Epidermal melanocyte (primary cell): ENCODE measurements at regions not wholly inside any gene's neighbourhood (a gene's known extent, or its start where the extent isn't known, plus 50 kb on each side); places are given as distances from the start of the nearest gene placed in this dataset.

Source experiments
- DNase-seq: peaks from one replicate; pipeline ENCODE4 v3.0.0; 2011; ENCODE audit warnings: low spot score; ENCODE audit not compliant: insufficient read length

DNA sequence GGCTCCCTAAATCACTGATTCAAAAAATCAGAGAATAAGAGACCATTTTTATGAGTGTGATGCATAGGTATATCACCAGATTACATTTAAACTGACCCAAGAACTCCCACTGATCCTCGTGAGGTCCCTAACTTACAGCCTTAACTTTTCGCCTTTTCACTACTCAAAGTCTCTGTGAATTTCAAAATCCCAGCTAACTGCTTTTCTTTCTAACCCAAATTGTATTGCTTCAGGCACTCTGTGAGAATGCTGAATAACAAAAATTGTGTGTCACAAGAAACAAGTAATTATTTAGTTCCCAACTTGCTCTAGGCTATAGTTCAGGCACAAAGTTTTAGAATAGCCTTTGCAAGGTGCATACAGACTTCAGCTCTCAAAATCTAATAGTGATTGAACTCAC is 368.6 kb downstream of the CHSY3 start:
- DNase-seq: no peak

GRCh38 chr5:130270786-130271185 is 366.5 kb downstream of the CHSY3 start:
- DNase-seq: no peak

DNA sequence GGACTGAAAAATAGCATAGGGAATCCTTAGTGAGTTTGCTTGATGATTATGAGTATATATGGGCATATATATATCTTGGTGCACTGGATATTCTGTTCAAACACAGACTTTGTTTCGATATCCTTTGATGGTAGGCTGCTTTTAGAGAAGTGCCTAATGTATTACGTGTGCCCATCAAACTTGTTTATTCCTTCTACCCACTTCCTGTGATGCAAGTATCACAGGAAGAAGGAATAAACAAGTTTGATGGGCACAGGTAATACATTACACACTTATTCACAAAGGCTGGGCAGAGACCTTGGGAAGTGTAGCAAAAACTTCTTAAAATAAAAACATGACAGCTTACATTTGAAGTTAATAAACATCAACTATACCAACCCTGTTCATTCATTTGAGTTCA is 364.2 kb downstream of the CHSY3 start:
- no peak for DNase-seq

GRCh38 chr5:130267926-130268325 is 363.7 kb downstream of the CHSY3 start:
- DNase-seq: no peak

- DNase-seq: no peak
These were observed 356.2 kb downstream of the CHSY3 start for GRCh38 chr5:130260481-130260880.

GRCh38 chr5:130251931-130252330 is 347.7 kb downstream of the CHSY3 start:
- no peak for DNase-seq

GRCh38 chr5:130243641-130244040 is 339.4 kb downstream of the CHSY3 start:
- no peak for DNase-seq

DNA sequence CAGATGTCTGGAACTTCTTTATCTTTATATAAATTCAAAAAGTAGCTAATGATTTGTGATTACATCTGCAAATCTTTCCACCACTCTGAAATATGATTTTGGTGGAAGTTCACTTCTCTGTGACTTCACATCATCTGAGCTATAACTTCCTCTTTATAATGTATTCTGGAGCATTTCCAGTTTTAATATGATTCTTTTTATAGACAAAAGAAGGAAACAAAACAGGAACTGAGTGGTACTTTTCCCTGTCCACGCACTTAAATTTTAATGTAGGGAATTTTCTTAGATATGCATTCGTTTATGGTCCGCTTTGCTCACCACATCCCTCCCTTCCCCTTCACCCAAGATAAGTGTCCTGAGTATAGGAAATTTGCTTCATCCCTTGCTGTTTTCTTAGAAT is 333.5 kb downstream of the CHSY3 start:
- no peak for DNase-seq
